Trophoblast cell (in vitro differentiated cells and primary cell): ENCODE measurements at regions not wholly inside any gene's neighbourhood (a gene's known extent, or its start where the extent isn't known, plus 50 kb on each side); places are given as distances from the start of the nearest gene placed in this dataset.

ENCODE experiments used
- DNase-seq, 2 donors: peaks; one replicate each; pipeline ENCODE4 v3.0.0-alpha.2; 2016
- H2AFZ ChIP-seq: 2 replicates; pipeline ENCODE4 v1.6.1; 2013; ENCODE audit warnings: low read length, moderate library complexity, mild to moderate bottlenecking; ENCODE audit not compliant: insufficient read depth, poor library complexity
- H2AK5ac ChIP-seq: 2 replicates; pipeline ENCODE4 v1.6.1; 2013; ENCODE audit warnings: mild to moderate bottlenecking, low read length
- H2BK120ac ChIP-seq: 2 replicates; pipeline ENCODE4 v1.6.1; 2013; ENCODE audit warnings: low read length, mild to moderate bottlenecking, moderate library complexity; ENCODE audit not compliant: insufficient read depth, poor library complexity
- H2BK12ac ChIP-seq: 2 replicates; pipeline ENCODE4 v1.6.1; 2013; ENCODE audit warnings: mild to moderate bottlenecking, low read length, moderate library complexity
- H2BK5ac ChIP-seq: 2 replicates; pipeline ENCODE4 v1.6.1; 2013; ENCODE audit warnings: low read length, low read depth, moderate library complexity, mild to moderate bottlenecking; ENCODE audit not compliant: poor library complexity
- H3K14ac ChIP-seq: 2 replicates; pipeline ENCODE4 v1.6.1; 2013; ENCODE audit warnings: mild to moderate bottlenecking, low read length
- H3K18ac ChIP-seq: 2 replicates; pipeline ENCODE4 v1.6.1; 2013; ENCODE audit warnings: mild to moderate bottlenecking, low read length
- H3K23ac ChIP-seq: 2 replicates; pipeline ENCODE4 v1.6.1; 2013; ENCODE audit warnings: low read length
- H3K27ac ChIP-seq: 2 replicates; pipeline ENCODE4 v1.5.1; 2013; ENCODE audit warnings: low read depth, mild to moderate bottlenecking, inconsistent platforms, low read length, moderate library complexity
- H3K27me3 ChIP-seq: 2 replicates; pipeline ENCODE4 v1.6.1; 2013; ENCODE audit warnings: inconsistent platforms, mild to moderate bottlenecking, low read length, moderate library complexity; ENCODE audit not compliant: insufficient read depth
- H3K36me3 ChIP-seq, 2 experiments: 1 replicate in 1 of 2; 2 replicates in 1 of 2; pipeline ENCODE4 v1.6.1; 2013; ENCODE audit warnings: low read length in 2 of 2, mild to moderate bottlenecking in 2 of 2, moderate library complexity in 1 of 2; ENCODE audit not compliant: insufficient read depth in 2 of 2, control insufficient read depth in 1 of 2
- H3K4ac ChIP-seq: 2 replicates; pipeline ENCODE4 v1.6.1; 2013; ENCODE audit warnings: low read depth, mild to moderate bottlenecking, low read length, moderate library complexity
- H3K4me1 ChIP-seq, 2 experiments: 1 replicate in 1 of 2; 2 replicates in 1 of 2; pipeline ENCODE4 v1.6.1; 2013; ENCODE audit warnings: low read length in 2 of 2, mild to moderate bottlenecking in 2 of 2, moderate library complexity in 1 of 2; ENCODE audit not compliant: insufficient read depth in 2 of 2, control insufficient read depth in 1 of 2
- H3K4me2 ChIP-seq: 2 replicates; pipeline ENCODE4 v1.6.1; 2013; ENCODE audit warnings: inconsistent platforms, mild to moderate bottlenecking, low read length, moderate library complexity
- H3K4me3 ChIP-seq: 2 replicates; pipeline ENCODE4 v1.5.1; 2013; ENCODE audit warnings: mild to moderate bottlenecking, low read depth, low read length, inconsistent platforms
- H3K79me1 ChIP-seq: one replicate; pipeline ENCODE4 v1.6.1; 2013; ENCODE audit warnings: low read length
- H3K79me2 ChIP-seq: 2 replicates; pipeline ENCODE4 v1.6.1; 2013; ENCODE audit warnings: low read length, mild to moderate bottlenecking; ENCODE audit not compliant: control insufficient read depth, insufficient read depth, poor library complexity
- H3K9ac ChIP-seq: 2 replicates; pipeline ENCODE4 v1.6.1; 2013; ENCODE audit warnings: mild to moderate bottlenecking, low read length
- H3K9me3 ChIP-seq: 2 replicates; pipeline ENCODE4 v1.6.1; 2013; ENCODE audit warnings: low read depth, mild to moderate bottlenecking, control low read depth, inconsistent platforms, low read length; ENCODE audit not compliant: insufficient read depth
- H4K12ac ChIP-seq: 2 replicates; pipeline ENCODE4 v1.6.1; 2013; ENCODE audit warnings: low read depth, mild to moderate bottlenecking, low read length, moderate library complexity
- H4K8ac ChIP-seq: 2 replicates; pipeline ENCODE4 v1.6.1; 2013; ENCODE audit warnings: low read depth, mild to moderate bottlenecking, low read length, moderate library complexity
- H4K91ac ChIP-seq: one replicate; pipeline ENCODE4 v1.6.1; 2013; ENCODE audit warnings: low read depth, mild to moderate bottlenecking, low read length, moderate library complexity
- whole genome bisulfite sequencing: extraction: QIAGEN DNeasy Blood & Tissue Kit; methylation state at CpG from one replicate; pipeline ENCODE4 v1.1.7; 2013; ENCODE audit warnings: missing lambda C conversion rate; ENCODE audit not compliant: insufficient read length, insufficient coverage; ENCODE audit errors: extremely low coverage; 5-methylcytosine and 5-hydroxymethylcytosine counted together

DNA sequence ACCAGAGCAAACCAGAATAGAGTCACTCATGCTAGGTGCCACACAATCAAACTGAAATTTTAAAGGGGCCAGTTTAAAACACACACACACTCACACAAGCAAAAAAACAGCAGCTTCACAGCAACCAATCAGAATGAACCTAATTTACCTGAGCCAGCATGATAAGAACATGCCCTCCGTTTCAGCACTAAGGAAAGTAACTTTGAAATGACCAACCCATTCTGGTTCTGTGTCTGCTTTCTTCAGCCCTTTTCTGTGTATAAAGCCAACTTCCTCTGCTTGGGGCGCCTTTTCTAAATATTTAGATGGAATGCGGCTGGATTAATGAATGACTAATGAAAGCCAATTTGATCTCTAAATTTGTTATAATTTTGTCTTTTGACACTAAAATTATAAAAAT lies 629.1 kb downstream of the ZEB2 start:
- Histone ChIP-seq H2BK120ac (no peak overlapping the region), H3K79me1 (no peaks in the 10 kb centered on the region), H2AK5ac (no peak overlapping the region), H3K36me3 (no peaks in the 10 kb centered on the region), H3K4me2 (no peak overlapping the region), H3K27ac (no peak overlapping the region), H3K27me3 (no peaks in the 10 kb centered on the region), H3K79me2 (no peaks in the 10 kb centered on the region), H2BK5ac (no peak overlapping the region), H3K4me3 (no peak overlapping the region), H4K8ac (no peak overlapping the region), H3K9me3 (no peaks in the 10 kb centered on the region), H3K18ac (no peak overlapping the region), H3K4ac (no peak overlapping the region), H2AFZ (no peak overlapping the region), H3K9ac (no peak overlapping the region), H4K91ac (no peak overlapping the region), H3K23ac (no peak overlapping the region), H4K12ac (no peak overlapping the region), H2BK12ac (no peak overlapping the region), H3K4me1 (no peaks in the 10 kb centered on the region), H3K14ac (no peak overlapping the region)
- no peak for DNase-seq
- WGBS: no CpG with 5 or more reads among the region's 3 CpGs

DNA sequence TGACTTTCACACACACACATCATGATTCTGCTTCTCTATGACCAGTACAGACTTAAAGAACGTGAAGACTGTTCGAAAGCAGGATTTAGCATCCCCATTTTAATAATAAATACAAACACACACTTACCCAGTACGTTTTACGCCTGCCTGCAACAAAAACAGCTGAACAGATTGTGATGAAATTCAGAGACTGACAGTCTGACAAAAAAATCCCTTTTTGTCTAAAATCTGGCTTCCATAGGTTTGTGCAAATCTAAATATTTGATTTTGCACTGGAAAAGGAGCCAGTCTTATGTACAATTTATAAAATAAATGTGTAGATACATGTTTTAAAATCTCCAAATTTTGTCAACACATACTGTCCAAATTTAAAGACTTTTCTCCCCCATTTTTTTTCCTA lies 630.7 kb downstream of the ZEB2 start:
- Histone ChIP-seq H4K8ac (no peak overlapping the region), H3K27ac (no peak overlapping the region), H2BK120ac (no peak overlapping the region), H3K27me3 (no peaks in the 10 kb centered on the region), H3K4ac (no peak overlapping the region), H3K79me1 (no peaks in the 10 kb centered on the region), H3K4me3 (no peak overlapping the region), H2BK5ac (no peak overlapping the region), H3K36me3 (no peaks in the 10 kb centered on the region), H3K18ac (no peak overlapping the region), H3K79me2 (no peaks in the 10 kb centered on the region), H3K9me3 (no peaks in the 10 kb centered on the region), H3K4me1 (peaks cover 0 to 3% of the 10 kb centered on the region in 2 experiments), H2AK5ac (no peak overlapping the region), H3K23ac (no peak overlapping the region), H3K14ac (no peak overlapping the region), H3K9ac (no peak overlapping the region), H3K4me2 (no peak overlapping the region), H2BK12ac (no peak overlapping the region), H4K91ac (no peak overlapping the region), H2AFZ (no peak overlapping the region), H4K12ac (no peak overlapping the region)
- WGBS: no CpG with 5 or more reads among the region's 4 CpGs
- DNase-seq: no peak

DNA sequence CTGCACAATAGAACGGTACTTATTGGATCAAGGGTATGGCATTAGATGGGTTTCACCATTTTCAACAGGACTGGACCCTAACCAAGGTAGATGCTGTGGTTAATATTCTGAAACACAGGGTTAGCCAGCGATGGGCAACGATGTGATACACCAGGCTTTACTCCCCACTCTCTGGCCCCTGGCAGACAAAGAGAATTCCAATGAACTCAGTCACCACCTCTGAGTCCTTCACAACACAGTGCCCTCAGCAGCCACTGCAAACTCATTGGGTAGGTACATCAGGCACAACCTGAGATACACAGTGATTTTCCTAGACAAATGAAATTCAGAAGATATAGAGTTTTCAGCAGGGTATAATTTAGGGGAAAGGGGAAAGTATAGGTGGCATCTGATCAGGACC lies 634.5 kb downstream of the ZEB2 start:
- Histone ChIP-seq H2BK5ac (no peak overlapping the region), H3K4me1 (peaks cover 0 to 3% of the 10 kb centered on the region in 2 experiments), H3K79me1 (no peaks in the 10 kb centered on the region), H2AK5ac (no peak overlapping the region), H3K4me3 (no peak overlapping the region), H3K79me2 (no peaks in the 10 kb centered on the region), H3K9me3 (no peaks in the 10 kb centered on the region), H3K14ac (no peak overlapping the region), H2AFZ (no peak overlapping the region), H3K4me2 (no peak overlapping the region), H4K91ac (no peak overlapping the region), H3K27ac (no peak overlapping the region), H3K9ac (no peak overlapping the region), H2BK120ac (no peak overlapping the region), H4K12ac (no peak overlapping the region), H3K18ac (no peak overlapping the region), H4K8ac (no peak overlapping the region), H3K27me3 (no peaks in the 10 kb centered on the region), H3K4ac (no peak overlapping the region), H3K36me3 (no peaks in the 10 kb centered on the region), H3K23ac (no peak overlapping the region), H2BK12ac (no peak overlapping the region)
- no peak for DNase-seq
- no CpG with 5 or more reads among the region's 3 CpGs for WGBS

DNA sequence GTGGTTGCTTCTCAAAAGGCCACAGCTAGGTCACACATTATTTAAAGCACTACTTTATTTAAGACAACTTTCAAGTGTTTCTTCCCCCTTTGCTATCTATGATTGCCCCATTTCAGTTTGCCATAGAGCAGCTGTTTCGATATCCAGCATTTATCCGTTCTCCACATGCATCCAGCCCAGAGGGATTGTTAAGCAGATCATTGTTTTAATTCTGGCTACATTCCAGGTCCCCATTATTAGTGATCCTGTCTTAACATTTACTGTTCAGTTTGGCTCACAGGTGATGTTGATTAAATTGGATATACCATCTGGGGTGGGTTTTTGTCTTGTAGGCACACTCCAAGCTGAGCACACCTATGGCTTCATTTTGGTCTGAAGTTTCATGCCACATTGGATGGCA lies 638.7 kb downstream of the ZEB2 start:
- no peak overlapping the region for H3K23ac ChIP-seq
- H3K27ac ChIP-seq: no peak overlapping the region
- H3K4me3 ChIP-seq: no peak overlapping the region
- H2BK12ac ChIP-seq: no peak overlapping the region
- peaks cover 0 to 3% of the 10 kb centered on the region in 2 experiments for H3K4me1 ChIP-seq
- no peaks in the 10 kb centered on the region for H3K36me3 ChIP-seq
- no peak overlapping the region for H4K12ac ChIP-seq
- no peaks in the 10 kb centered on the region for H3K27me3 ChIP-seq
- WGBS: no CpG with 5 or more reads among the region's 2 CpGs
- no peak overlapping the region for H2AK5ac ChIP-seq
- no peak overlapping the region for H3K9ac ChIP-seq
- no peak overlapping the region for H2BK5ac ChIP-seq
- H3K14ac ChIP-seq: no peak overlapping the region
- H3K9me3 ChIP-seq: no peaks in the 10 kb centered on the region
- H2BK120ac ChIP-seq: no peak overlapping the region
- H3K4me2 ChIP-seq: no peak overlapping the region
- H4K91ac ChIP-seq: no peak overlapping the region
- no peak for DNase-seq
- H2AFZ ChIP-seq: no peak overlapping the region
- H4K8ac ChIP-seq: no peak overlapping the region
- no peaks in the 10 kb centered on the region for H3K79me1 ChIP-seq
- no peak overlapping the region for H3K4ac ChIP-seq
- no peaks in the 10 kb centered on the region for H3K79me2 ChIP-seq
- no peak overlapping the region for H3K18ac ChIP-seq
